HepG2 (cell line): ENCODE measurements at regions not wholly inside any gene's neighbourhood (a gene's known extent, or its start where the extent isn't known, plus 50 kb on each side); places are given as distances from the start of the nearest gene placed in this dataset.

Source experiments
- ATAC-seq: fragments of 200-7000 bp; cut with Tn5 transposase; 3 replicates; pipeline ENCODE4 v1.9.1; 2020; ENCODE audit warnings: mild to moderate bottlenecking, moderate library complexity
- BruUV-seq: library from RNA; stranded (reverse); fragments of 400-500 nt; replicated peaks from 2 replicates; lab custom pipeline; 2021; lab: Mats Ljungman, UMichigan
- CTCF ChIA-PET: fragments of 300-600 bp; formaldehyde crosslinking; extraction: SDS; loops from one replicate; lab custom pipeline; 2021; ENCODE audit warnings: low total read pairs, inconsistent platforms, low intra/inter-chr PET ratio; lab: Yijun Ruan, JAX
- POLR2A ChIA-PET: fragments of 350-600 bp; sonication (Branson Sonifier 250); formaldehyde crosslinking; loops from one replicate; lab custom pipeline; 2020; ENCODE audit warnings: antibody characterized with exemption, inconsistent platforms; lab: Yijun Ruan, JAX
- DNase-seq: peaks from one replicate; pipeline ENCODE4 v3.0.0-alpha.2; 2015; ENCODE audit warnings: low spot score
- FAIRE-seq: peaks from 3 replicates; lab custom pipeline; 2011; peaks lifted over from hg19 to GRCh38; lab: Jason Lieb, UNC
- H2AFZ ChIP-seq: one replicate; pipeline ENCODE4 v1.6.1; 2011; ENCODE audit warnings: low read length, inconsistent platforms
- H3K27ac ChIP-seq: fragments of 300-600 bp; 3 replicates; pipeline ENCODE4 v1.8.0; 2011; ENCODE audit warnings: mixed run types, mild to moderate bottlenecking, mixed read lengths, low read length, inconsistent platforms; ENCODE audit not compliant: insufficient read depth; ENCODE audit errors: extremely low read length
- H3K27me3 ChIP-seq, 2 experiments: fragments of 200-600 bp in 1 of 2; 2 replicates in 1 of 2; 3 replicates in 1 of 2; pipeline versions ENCODE4 v1.6.0 to v1.8.0; 2011; ENCODE audit warnings: low read length in 2 of 2, mild to moderate bottlenecking in 2 of 2, moderate library complexity in 2 of 2, inconsistent platforms in 1 of 2; ENCODE audit not compliant: insufficient read depth in 2 of 2, control insufficient read depth in 1 of 2
- H3K36me3 ChIP-seq, 2 experiments: fragments of 200-600 bp in 1 of 2; replicated peaks in 1 of 2; 2 replicates in 1 of 2; 3 replicates in 1 of 2; pipeline versions ENCODE4 v1.5.1 to v1.8.0; 2011; ENCODE audit warnings: low read length in 2 of 2, inconsistent platforms in 1 of 2; ENCODE audit not compliant: insufficient read depth in 2 of 2, control insufficient read depth in 1 of 2
- H3K4me1 ChIP-seq: 2 replicates; pipeline ENCODE4 v1.5.1; 2012; ENCODE audit warnings: low read length, inconsistent platforms; ENCODE audit not compliant: insufficient read depth
- H3K4me2 ChIP-seq: 2 replicates; pipeline ENCODE4 v1.6.0; 2011; ENCODE audit warnings: low read depth, low read length, inconsistent platforms
- H3K4me3 ChIP-seq, 3 experiments: fragments of 200-600 bp in 1 of 3; sonication (generic), shearing (Covaris generic) in 1 of 3; replicated peaks in 1 of 3; 2 replicates each; pipeline ENCODE4 v1.5.1; 2011 to 2016; ENCODE audit warnings: low read length in 3 of 3, inconsistent platforms in 2 of 3, low read depth in 2 of 3, mild to moderate bottlenecking in 2 of 3, control low read depth in 1 of 3, mixed read lengths in 1 of 3; ENCODE audit not compliant: insufficient read depth in 1 of 3
- H3K79me2 ChIP-seq: one replicate; pipeline ENCODE4 v1.6.1; 2011; ENCODE audit warnings: low read length, inconsistent platforms; ENCODE audit not compliant: insufficient read depth
- H3K9ac ChIP-seq: 2 replicates; pipeline ENCODE4 v1.6.0; 2011; ENCODE audit warnings: mild to moderate bottlenecking, low read depth, low read length, inconsistent platforms; ENCODE audit not compliant: insufficient read depth
- H3K9me3 ChIP-seq: 2 replicates; pipeline ENCODE4 v1.5.1; 2012; ENCODE audit warnings: mild to moderate bottlenecking, low read length
- H4K20me1 ChIP-seq: 2 replicates; pipeline ENCODE4 v1.6.0; 2011; ENCODE audit warnings: inconsistent platforms, mild to moderate bottlenecking, low read length, moderate library complexity; ENCODE audit not compliant: insufficient read depth
- CHD4 ChIP-seq: fragments of 200-600 bp; sonication (generic); IDR thresholded peaks from 2 replicates; pipeline ENCODE4 v1.7.0; 2017; ENCODE audit warnings: mild to moderate bottlenecking, low read length, borderline replicate concordance
- HNRNPL ChIP-seq: fragments of 200-400 bp; formaldehyde crosslinking; IDR thresholded peaks from 2 replicates; pipeline ENCODE4 v1.6.1; 2017; ENCODE audit warnings: mild to moderate bottlenecking, low read depth, low read length
- MBNL3 ChIP-seq: fragments of 250-450 bp; sonication (Bioruptor Pico); conservative IDR thresholded peaks from 2 replicates; pipeline ENCODE4 v1.8.0; 2022; ENCODE audit warnings: mild to moderate bottlenecking, inconsistent platforms
- MED13 ChIP-seq: sonication (generic); formaldehyde crosslinking; IDR thresholded peaks from 2 replicates; pipeline ENCODE4 v1.5.0; 2020; ENCODE audit warnings: missing genetic modification reagents
- NFKBIZ ChIP-seq: IDR thresholded peaks from 2 replicates; pipeline ENCODE4 v1.6.1; 2018; ENCODE audit warnings: missing genetic modification reagents, missing compliant biosample characterization
- PRPF4 ChIP-seq: fragments of 200-400 bp; formaldehyde crosslinking; IDR thresholded peaks from 2 replicates; pipeline ENCODE4 v1.6.1; 2016; ENCODE audit warnings: low read length, low read depth; ENCODE audit not compliant: poor library complexity, severe bottlenecking
- REPIN1 ChIP-seq: sonication (generic); formaldehyde crosslinking; IDR thresholded peaks from 2 replicates; pipeline ENCODE4 v1.8.0; 2022; ENCODE audit warnings: missing genetic modification reagents, low read depth, mild to moderate bottlenecking, borderline replicate concordance
- SIX4 ChIP-seq: sonication (generic); formaldehyde crosslinking; IDR thresholded peaks from 2 replicates; pipeline ENCODE4 v1.4.0; 2020; ENCODE audit warnings: missing genetic modification reagents
- SRY ChIP-seq: sonication (generic); formaldehyde crosslinking; IDR thresholded peaks from 2 replicates; pipeline ENCODE4 v1.8.0; 2022; ENCODE audit warnings: mild to moderate bottlenecking, missing genetic modification reagents
- ZFP36 ChIP-seq: fragments of 150-350 bp; IDR thresholded peaks from 2 replicates; pipeline ENCODE4 v1.6.1; 2018; ENCODE audit warnings: borderline replicate concordance, low read length, low read depth; ENCODE audit not compliant: partially characterized antibody
- ZFP90 ChIP-seq: sonication (generic); formaldehyde crosslinking; IDR thresholded peaks from 2 replicates; pipeline ENCODE4 v1.8.0; 2022; ENCODE audit warnings: missing genetic modification reagents, mild to moderate bottlenecking, inconsistent platforms, borderline replicate concordance
- ZNF616 ChIP-seq: sonication (generic); formaldehyde crosslinking; IDR thresholded peaks from 2 replicates; pipeline ENCODE4 v1.5.0; 2020; ENCODE audit warnings: low read depth, mild to moderate bottlenecking, missing genetic modification reagents
- whole genome bisulfite sequencing: methylation state at CpG from one replicate; pipeline ENCODE4 v1.1.6; 2017; ENCODE audit warnings: low lambda C conversion rate; 5-methylcytosine and 5-hydroxymethylcytosine counted together
- in situ Hi-C: cut with HindIII; loops from 2 replicates; pipeline ENCODE4 v1.10.0; 2017; ENCODE audit warnings: low pct_unique_long_range_greater_than_20kb; ENCODE audit not compliant: extremely low pct_ligation_motif_present
- intact Hi-C: fragments of 100-400 bp; cut with micrococcal nuclease; formaldehyde crosslinking; loops from one replicate; pipeline ENCODE4 v1.10.0; 2022; ENCODE audit not compliant: unreplicated experiment
- TF ChIP-seq, protein P1 (sequence below): sonication (generic); formaldehyde crosslinking; IDR thresholded peaks from 2 replicates; pipeline ENCODE4 v1.8.0; 2022; ENCODE audit warnings: missing genetic modification reagents, mild to moderate bottlenecking, moderate library complexity, borderline replicate concordance
- TF ChIP-seq, protein P2 (sequence below): sonication (generic); formaldehyde crosslinking; IDR thresholded peaks from 2 replicates; pipeline ENCODE4 v1.4.0; 2020; ENCODE audit warnings: low read depth, mild to moderate bottlenecking, missing genetic modification reagents

DNA sequence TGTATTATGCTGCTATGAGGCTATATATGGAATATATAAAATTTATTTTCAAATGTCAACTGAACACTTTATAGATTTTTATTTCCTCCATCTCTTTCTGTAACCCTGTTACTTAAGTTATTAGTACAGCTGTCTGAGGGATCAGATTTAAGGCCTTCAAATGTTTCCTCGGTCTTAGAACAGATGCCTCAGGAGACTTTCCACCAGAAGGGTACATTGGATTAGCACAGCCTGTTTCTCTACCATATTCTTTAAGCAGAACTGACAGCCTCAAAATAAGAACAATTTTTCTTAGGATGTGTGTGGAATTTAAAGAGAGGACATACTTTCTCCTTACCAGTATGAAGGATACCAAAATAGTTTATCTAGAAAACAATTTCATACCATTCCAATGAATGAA lies 53.0 kb upstream of the HGF start:
- ChIA-PET CTCF (no interaction called here), POLR2A (no interaction called here)
- Histone ChIP-seq H4K20me1 (no peaks in the 10 kb centered on the region), H2AFZ (no peak overlapping the region), H3K79me2 (no peaks in the 10 kb centered on the region), H3K4me3 (no peak overlapping the region), H3K9me3 (no peaks in the 10 kb centered on the region), H3K27me3 (no peaks in the 10 kb centered on the region), H3K4me2 (no peak overlapping the region), H3K27ac (no peak overlapping the region), H3K9ac (no peak overlapping the region), H3K36me3 (no peaks in the 10 kb centered on the region), H3K4me1 (no peaks in the 10 kb centered on the region)
- TF ChIP-seq, protein P1, sequence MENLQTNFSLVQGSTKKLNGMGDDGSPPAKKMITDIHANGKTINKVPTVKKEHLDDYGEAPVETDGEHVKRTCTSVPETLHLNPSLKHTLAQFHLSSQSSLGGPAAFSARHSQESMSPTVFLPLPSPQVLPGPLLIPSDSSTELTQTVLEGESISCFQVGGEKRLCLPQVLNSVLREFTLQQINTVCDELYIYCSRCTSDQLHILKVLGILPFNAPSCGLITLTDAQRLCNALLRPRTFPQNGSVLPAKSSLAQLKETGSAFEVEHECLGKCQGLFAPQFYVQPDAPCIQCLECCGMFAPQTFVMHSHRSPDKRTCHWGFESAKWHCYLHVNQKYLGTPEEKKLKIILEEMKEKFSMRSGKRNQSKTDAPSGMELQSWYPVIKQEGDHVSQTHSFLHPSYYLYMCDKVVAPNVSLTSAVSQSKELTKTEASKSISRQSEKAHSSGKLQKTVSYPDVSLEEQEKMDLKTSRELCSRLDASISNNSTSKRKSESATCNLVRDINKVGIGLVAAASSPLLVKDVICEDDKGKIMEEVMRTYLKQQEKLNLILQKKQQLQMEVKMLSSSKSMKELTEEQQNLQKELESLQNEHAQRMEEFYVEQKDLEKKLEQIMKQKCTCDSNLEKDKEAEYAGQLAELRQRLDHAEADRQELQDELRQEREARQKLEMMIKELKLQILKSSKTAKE (CRISPR knock-in tag): no peak
- no peak for TF ChIP-seq NFKBIZ (CRISPR knock-in tag)
- no peak for TF ChIP-seq ZFP90 (CRISPR knock-in tag)
- no peak for TF ChIP-seq SIX4
- no TSS peak for BruUV-seq
- no peak for FAIRE-seq
- intact Hi-C loops (no loop called here), in situ Hi-C loops (no loop called here)
- no peak for DNase-seq
- 0% methylated on average over 1 of the region's 1 CpG for WGBS
- no peak for ATAC-seq

DNA sequence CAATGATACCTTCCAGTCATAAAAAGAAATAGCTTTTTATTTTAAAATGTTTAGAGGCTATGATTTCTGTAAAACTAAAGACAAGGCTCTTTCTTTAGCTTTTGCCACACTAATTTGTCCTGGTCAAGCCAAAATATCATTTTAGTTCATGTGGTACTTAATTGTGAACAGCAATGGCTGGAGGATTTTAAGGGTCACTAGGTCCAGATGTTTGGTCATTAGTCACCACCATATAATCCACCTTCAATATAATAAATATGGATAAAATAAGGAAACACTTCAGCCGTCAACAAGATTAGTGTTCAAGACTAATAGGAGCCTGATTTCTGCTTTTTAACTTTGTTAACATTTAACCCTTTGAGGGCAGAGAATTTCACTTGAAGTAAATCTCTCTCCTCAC lies 50.0 kb upstream of the HGF start:
- no TSS peak for BruUV-seq
- Histone ChIP-seq H3K27ac (no peak overlapping the region), H3K4me2 (no peak overlapping the region), H3K4me1 (no peaks in the 10 kb centered on the region), H3K36me3 (no peaks in the 10 kb centered on the region), H3K27me3 (no peaks in the 10 kb centered on the region), H3K9ac (no peak overlapping the region), H3K9me3 (no peaks in the 10 kb centered on the region), H3K79me2 (no peaks in the 10 kb centered on the region), H4K20me1 (no peaks in the 10 kb centered on the region), H2AFZ (no peak overlapping the region), H3K4me3 (no peak overlapping the region)
- POLR2A ChIA-PET: no interaction called here
- 0% methylated on average over 1 of the region's 1 CpG for WGBS
- intact Hi-C loops: no loop called here
- in situ Hi-C loops: no loop called here
- CTCF ChIA-PET: no interaction called here
- ATAC-seq (no peak), DNase-seq (no peak), FAIRE-seq (no peak)
- TF ChIP-seq ZFP36: no peak
- no peak for TF ChIP-seq REPIN1 (CRISPR knock-in tag)
- no peak for TF ChIP-seq MBNL3 (CRISPR knock-in tag)
- TF ChIP-seq, protein P2, sequence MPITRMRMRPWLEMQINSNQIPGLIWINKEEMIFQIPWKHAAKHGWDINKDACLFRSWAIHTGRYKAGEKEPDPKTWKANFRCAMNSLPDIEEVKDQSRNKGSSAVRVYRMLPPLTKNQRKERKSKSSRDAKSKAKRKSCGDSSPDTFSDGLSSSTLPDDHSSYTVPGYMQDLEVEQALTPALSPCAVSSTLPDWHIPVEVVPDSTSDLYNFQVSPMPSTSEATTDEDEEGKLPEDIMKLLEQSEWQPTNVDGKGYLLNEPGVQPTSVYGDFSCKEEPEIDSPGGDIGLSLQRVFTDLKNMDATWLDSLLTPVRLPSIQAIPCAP (CRISPR knock-in tag): no peak
- no peak for TF ChIP-seq ZNF616 (CRISPR knock-in tag)
- no peak for TF ChIP-seq HNRNPL
- TF ChIP-seq PRPF4: no peak
- TF ChIP-seq MED13: no peak
- TF ChIP-seq SRY: no peak
- no peak for TF ChIP-seq CHD4
